ENCODE measurements at regions not wholly inside any gene's neighbourhood (a gene's known extent, or its start where the extent isn't known, plus 50 kb on each side); places are given as distances from the start of the nearest gene placed in this dataset.

DNA sequence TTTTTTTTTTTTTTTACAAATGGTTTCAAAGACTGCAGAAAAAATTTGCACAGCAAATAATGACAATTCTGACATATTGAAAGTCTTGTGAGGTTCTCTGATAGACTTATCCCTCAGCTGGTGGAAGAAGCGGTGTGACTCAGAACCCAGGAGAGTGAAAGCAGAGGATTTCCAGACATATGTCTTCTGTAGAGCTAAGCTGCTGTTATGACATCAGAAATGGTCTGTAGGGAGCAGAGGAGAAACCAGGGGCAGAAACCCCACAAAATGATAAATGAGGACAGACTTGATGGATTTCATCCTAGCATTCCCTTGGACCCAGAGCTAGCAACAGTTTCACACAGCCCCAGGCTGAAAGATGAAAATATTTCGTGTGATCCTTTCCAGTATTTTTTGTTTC is 582.6 kb downstream of the METTL15 start:
- TF ChIP-seq, protein P1, sequence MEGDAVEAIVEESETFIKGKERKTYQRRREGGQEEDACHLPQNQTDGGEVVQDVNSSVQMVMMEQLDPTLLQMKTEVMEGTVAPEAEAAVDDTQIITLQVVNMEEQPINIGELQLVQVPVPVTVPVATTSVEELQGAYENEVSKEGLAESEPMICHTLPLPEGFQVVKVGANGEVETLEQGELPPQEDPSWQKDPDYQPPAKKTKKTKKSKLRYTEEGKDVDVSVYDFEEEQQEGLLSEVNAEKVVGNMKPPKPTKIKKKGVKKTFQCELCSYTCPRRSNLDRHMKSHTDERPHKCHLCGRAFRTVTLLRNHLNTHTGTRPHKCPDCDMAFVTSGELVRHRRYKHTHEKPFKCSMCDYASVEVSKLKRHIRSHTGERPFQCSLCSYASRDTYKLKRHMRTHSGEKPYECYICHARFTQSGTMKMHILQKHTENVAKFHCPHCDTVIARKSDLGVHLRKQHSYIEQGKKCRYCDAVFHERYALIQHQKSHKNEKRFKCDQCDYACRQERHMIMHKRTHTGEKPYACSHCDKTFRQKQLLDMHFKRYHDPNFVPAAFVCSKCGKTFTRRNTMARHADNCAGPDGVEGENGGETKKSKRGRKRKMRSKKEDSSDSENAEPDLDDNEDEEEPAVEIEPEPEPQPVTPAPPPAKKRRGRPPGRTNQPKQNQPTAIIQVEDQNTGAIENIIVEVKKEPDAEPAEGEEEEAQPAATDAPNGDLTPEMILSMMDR (IDR thresholded peaks at IDR 0.05; ENCODE audit: extremely low read depth in 1 of 2, insufficient read depth in 1 of 2, low read depth in 1 of 2, low read length in 2 of 2): no peak
- TF ChIP-seq JUN (IDR thresholded peaks at IDR 0.05; ENCODE audit: borderline replicate concordance, insufficient read depth, insufficient read length, low read depth) (no peak), EZH2 (IDR thresholded peaks at IDR 0.05; ENCODE audit: borderline replicate concordance, low read depth, low read length, severe bottlenecking) (no peak), MYC (IDR thresholded peaks at IDR 0.05; ENCODE audit: low read depth, low read length) (no peak)
